K562 (cell line): ENCODE measurements at regions not wholly inside any gene's neighbourhood (a gene's known extent, or its start where the extent isn't known, plus 50 kb on each side); places are given as distances from the start of the nearest gene placed in this dataset.
A peak's percentile ranks its signal among the peaks of the same experiment; 100 is the strongest.

Experiments used
- ATAC-seq: fragments of 200-7000 bp; cut with Tn5 transposase; 3 replicates; pipeline ENCODE4 v1.9.1; 2020; ENCODE audit warnings: moderate library complexity
- BruUV-seq: library from RNA; stranded (reverse); fragments of 400-500 nt; replicated peaks from 2 replicates; lab custom pipeline; 2021; lab: Mats Ljungman, UMichigan
- CTCF ChIA-PET: fragments of 300-600 bp; formaldehyde crosslinking; extraction: SDS; loops from one replicate; lab custom pipeline; 2021; ENCODE audit warnings: low intra/inter-chr PET ratio; lab: Yijun Ruan, JAX
- POLR2A ChIA-PET: fragments of 300-600, 350-650 bp; sonication (Branson Sonifier 250); formaldehyde crosslinking; extraction: SDS; loops from one replicate; lab custom pipeline; 2021; ENCODE audit warnings: antibody characterized with exemption, inconsistent platforms; lab: Yijun Ruan, JAX
- DNase-seq, 4 experiments: peaks; one replicate each; pipeline versions ENCODE4 v3.0.0 to v3.0.0-alpha.2; 2011 to 2018; ENCODE audit warnings: low spot score in 3 of 4, mixed read lengths in 3 of 4; ENCODE audit errors: extremely low read depth in 1 of 4
- FAIRE-seq: peaks from 2 replicates; lab custom pipeline; 2011; peaks lifted over from hg19 to GRCh38; lab: Jason Lieb, UNC
- H2AFZ ChIP-seq: 2 replicates; pipeline ENCODE4 v1.6.0; 2011; ENCODE audit warnings: low read depth, low read length, control low read depth, inconsistent platforms
- H3K27ac ChIP-seq: fragments of 200-600 bp; 3 replicates; pipeline ENCODE4 v1.8.0; 2011; ENCODE audit warnings: low read depth, mild to moderate bottlenecking, control low read depth, inconsistent platforms, low read length, moderate library complexity, mixed read lengths; ENCODE audit errors: extremely low read depth
- H3K27me3 ChIP-seq, 2 experiments: fragments of 300-600 bp in 1 of 2; 2 replicates in 1 of 2; 3 replicates in 1 of 2; pipeline versions ENCODE4 v1.6.0 to v1.8.0; 2011; ENCODE audit warnings: inconsistent platforms in 2 of 2, low read length in 2 of 2, mild to moderate bottlenecking in 1 of 2, mixed read lengths in 1 of 2, moderate library complexity in 1 of 2; ENCODE audit not compliant: control insufficient read depth in 2 of 2, insufficient read depth in 2 of 2
- H3K36me3 ChIP-seq: fragments of 300-600 bp; 3 replicates; pipeline ENCODE4 v1.8.0; 2011; ENCODE audit warnings: mild to moderate bottlenecking, low read length, inconsistent platforms; ENCODE audit not compliant: control insufficient read depth, insufficient read depth
- H3K4me1 ChIP-seq, 2 experiments: fragments of 200-600 bp in 1 of 2; replicated peaks in 1 of 2; 2 replicates in 1 of 2; 3 replicates in 1 of 2; pipeline versions ENCODE4 v1.5.1 to v1.8.0; 2011; ENCODE audit warnings: inconsistent platforms in 2 of 2, low read length in 2 of 2, mild to moderate bottlenecking in 1 of 2, mixed read lengths in 1 of 2, moderate library complexity in 1 of 2; ENCODE audit not compliant: control insufficient read depth in 2 of 2, insufficient read depth in 2 of 2
- H3K4me2 ChIP-seq: 2 replicates; pipeline ENCODE4 v1.6.1; 2011; ENCODE audit warnings: low read length, control low read depth, inconsistent platforms, mixed read lengths; ENCODE audit not compliant: insufficient read depth
- H3K4me3 ChIP-seq: fragments of 200-600 bp; sonication (generic), shearing (Covaris generic); 2 replicates; pipeline ENCODE4 v1.5.1; 2016; ENCODE audit warnings: control low read depth, inconsistent platforms
- H3K79me2 ChIP-seq: fragments of 200-600 bp; 3 replicates; pipeline ENCODE4 v1.8.0; 2011; ENCODE audit warnings: low read length, inconsistent platforms; ENCODE audit not compliant: control insufficient read depth, insufficient read depth
- H3K9ac ChIP-seq, 2 experiments: 2 replicates each; pipeline versions ENCODE4 v1.6.0 to v1.6.1; 2011; ENCODE audit warnings: low read depth in 2 of 2, low read length in 2 of 2, control low read depth in 1 of 2, inconsistent platforms in 1 of 2, mild to moderate bottlenecking in 1 of 2, mixed read lengths in 1 of 2; ENCODE audit not compliant: insufficient read depth in 1 of 2
- H3K9me1 ChIP-seq: one replicate; pipeline ENCODE4 v1.6.0; 2011; ENCODE audit warnings: inconsistent platforms, mild to moderate bottlenecking, low read length, moderate library complexity; ENCODE audit not compliant: control insufficient read depth, insufficient read depth
- H3K9me3 ChIP-seq: replicated peaks from 2 replicates; pipeline ENCODE4 v1.5.1; 2011; ENCODE audit warnings: low read depth, low read length, inconsistent platforms; ENCODE audit not compliant: control insufficient read depth, insufficient read depth
- H4K20me1 ChIP-seq: replicated peaks from 2 replicates; pipeline ENCODE4 v1.6.1; 2011; ENCODE audit warnings: low read length, inconsistent platforms, mixed read lengths; ENCODE audit not compliant: control insufficient read depth, insufficient read depth
- RBBP5 ChIP-seq: fragments of 200-600 bp; sonication (generic); IDR thresholded peaks from 2 replicates; pipeline ENCODE4 v1.6.1; 2012; ENCODE audit warnings: borderline replicate concordance, mild to moderate bottlenecking, low read length, control low read depth, inconsistent platforms; ENCODE audit not compliant: insufficient read depth, poor library complexity, severe bottlenecking
- RBM25 ChIP-seq: fragments of 200-400 bp; formaldehyde crosslinking; IDR thresholded peaks from 2 replicates; pipeline ENCODE4 v1.6.1; 2018; ENCODE audit warnings: low read length, low read depth, moderate library complexity; ENCODE audit not compliant: severe bottlenecking
- TCF7L2 ChIP-seq: fragments of 150-350 bp; IDR thresholded peaks from 2 replicates; pipeline ENCODE4 v1.6.1; 2016; ENCODE audit warnings: low read depth, mild to moderate bottlenecking, low read length, moderate library complexity
- ZNF134 ChIP-seq: fragments of 250-450 bp; sonication (Bioruptor Pico); conservative IDR thresholded peaks from 2 replicates; pipeline ENCODE4 v1.4.0; 2020
- WGBS: fragments of 100-300 bp; shearing (Covaris generic); methylation state at CpG from one replicate; pipeline ENCODE4 v1.1.6; 2016; ENCODE audit warnings: low coverage, mixed read lengths; ENCODE audit not compliant: insufficient coverage; ENCODE audit errors: missing lambda C conversion rate; 5-methylcytosine and 5-hydroxymethylcytosine counted together
- in situ Hi-C: fragments of 300-500 bp; cut with MboI; formaldehyde crosslinking; loops from 4 replicates; pipeline ENCODE4 v1.15.0; 2018; ENCODE audit warnings: inconsistent platforms, mixed read lengths
- intact Hi-C: fragments of 100-400 bp; cut with micrococcal nuclease; formaldehyde crosslinking; loops from 2 replicates; pipeline ENCODE4 v1.14.2; 2022
- TF ChIP-seq, protein P1 (sequence below), 2 experiments: fragments of 450-650 bp; IDR thresholded peaks; 2 replicates each; pipeline ENCODE4 v1.6.1; 2016
- TF ChIP-seq, protein P2 (sequence below): sonication (generic); formaldehyde crosslinking; IDR thresholded peaks from 2 replicates; pipeline ENCODE4 v1.9.0; 2022; ENCODE audit warnings: mild to moderate bottlenecking, missing genetic modification reagents
- TF ChIP-seq, protein P3 (sequence below): fragments of 450-650 bp; IDR thresholded peaks from 2 replicates; pipeline ENCODE4 v1.6.1; 2016; ENCODE audit warnings: low read depth

DNA sequence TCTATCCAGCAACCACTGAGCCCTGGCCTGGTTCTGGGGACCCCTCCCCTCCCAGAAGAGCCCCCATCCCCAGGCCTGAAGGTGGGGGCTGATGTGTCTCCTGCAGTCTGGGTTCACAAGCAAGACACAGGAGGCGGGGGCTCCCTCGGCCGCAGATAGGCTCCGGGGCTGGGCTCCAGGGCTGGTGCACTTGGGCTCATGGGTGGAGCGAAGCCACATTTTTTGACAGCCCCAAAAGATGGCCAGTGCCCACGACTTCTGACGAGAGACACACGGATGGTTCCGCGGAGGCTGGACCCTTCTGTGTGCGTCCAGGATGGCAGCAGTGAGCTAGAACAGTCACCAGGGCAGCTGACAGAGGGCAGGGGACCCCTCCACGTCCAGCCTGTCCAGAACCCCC, 57.1 kb upstream of the GATA5 start:
- Histone ChIP-seq H4K20me1 (no peaks in the 10 kb centered on the region), H2AFZ (0 out of 2 replicates have a peak overlapping the region, but pooled peaks have one; percentile 59), H3K27ac (peak overlapping the region; percentile 89), H3K79me2 (no peaks in the 10 kb centered on the region; the same call in 2 of the 3 replicates), H3K36me3 (no peaks in the 10 kb centered on the region), H3K9ac (peak overlapping the region; percentile 73 to 87), H3K4me1 (peaks cover 60 to 96% of the 10 kb centered on the region in 2 experiments), H3K4me2 (peak overlapping the region; percentile 64)
- ATAC-seq = no peak
- FAIRE-seq = no peak
- no peak for TF ChIP-seq ZNF134 (CRISPR knock-in tag)
- TF ChIP-seq, protein P1, sequence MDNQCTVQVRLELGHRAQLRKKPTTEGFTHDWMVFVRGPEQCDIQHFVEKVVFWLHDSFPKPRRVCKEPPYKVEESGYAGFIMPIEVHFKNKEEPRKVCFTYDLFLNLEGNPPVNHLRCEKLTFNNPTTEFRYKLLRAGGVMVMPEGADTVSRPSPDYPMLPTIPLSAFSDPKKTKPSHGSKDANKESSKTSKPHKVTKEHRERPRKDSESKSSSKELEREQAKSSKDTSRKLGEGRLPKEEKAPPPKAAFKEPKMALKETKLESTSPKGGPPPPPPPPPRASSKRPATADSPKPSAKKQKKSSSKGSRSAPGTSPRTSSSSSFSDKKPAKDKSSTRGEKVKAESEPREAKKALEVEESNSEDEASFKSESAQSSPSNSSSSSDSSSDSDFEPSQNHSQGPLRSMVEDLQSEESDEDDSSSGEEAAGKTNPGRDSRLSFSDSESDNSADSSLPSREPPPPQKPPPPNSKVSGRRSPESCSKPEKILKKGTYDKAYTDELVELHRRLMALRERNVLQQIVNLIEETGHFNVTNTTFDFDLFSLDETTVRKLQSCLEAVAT (IDR thresholded peaks at IDR 0.05) = 0 out of 4 replicates have a peak, but pooled peaks of 1 of the 2 experiments have one; percentile 14
- TF ChIP-seq RBM25 = no peak
- TF ChIP-seq, protein P2, sequence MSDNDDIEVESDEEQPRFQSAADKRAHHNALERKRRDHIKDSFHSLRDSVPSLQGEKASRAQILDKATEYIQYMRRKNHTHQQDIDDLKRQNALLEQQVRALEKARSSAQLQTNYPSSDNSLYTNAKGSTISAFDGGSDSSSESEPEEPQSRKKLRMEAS (CRISPR knock-in tag) = 0 out of 2 replicates have a peak, but pooled peaks have one; percentile 23
- no peak for TF ChIP-seq RBBP5
- TF ChIP-seq, protein P3, sequence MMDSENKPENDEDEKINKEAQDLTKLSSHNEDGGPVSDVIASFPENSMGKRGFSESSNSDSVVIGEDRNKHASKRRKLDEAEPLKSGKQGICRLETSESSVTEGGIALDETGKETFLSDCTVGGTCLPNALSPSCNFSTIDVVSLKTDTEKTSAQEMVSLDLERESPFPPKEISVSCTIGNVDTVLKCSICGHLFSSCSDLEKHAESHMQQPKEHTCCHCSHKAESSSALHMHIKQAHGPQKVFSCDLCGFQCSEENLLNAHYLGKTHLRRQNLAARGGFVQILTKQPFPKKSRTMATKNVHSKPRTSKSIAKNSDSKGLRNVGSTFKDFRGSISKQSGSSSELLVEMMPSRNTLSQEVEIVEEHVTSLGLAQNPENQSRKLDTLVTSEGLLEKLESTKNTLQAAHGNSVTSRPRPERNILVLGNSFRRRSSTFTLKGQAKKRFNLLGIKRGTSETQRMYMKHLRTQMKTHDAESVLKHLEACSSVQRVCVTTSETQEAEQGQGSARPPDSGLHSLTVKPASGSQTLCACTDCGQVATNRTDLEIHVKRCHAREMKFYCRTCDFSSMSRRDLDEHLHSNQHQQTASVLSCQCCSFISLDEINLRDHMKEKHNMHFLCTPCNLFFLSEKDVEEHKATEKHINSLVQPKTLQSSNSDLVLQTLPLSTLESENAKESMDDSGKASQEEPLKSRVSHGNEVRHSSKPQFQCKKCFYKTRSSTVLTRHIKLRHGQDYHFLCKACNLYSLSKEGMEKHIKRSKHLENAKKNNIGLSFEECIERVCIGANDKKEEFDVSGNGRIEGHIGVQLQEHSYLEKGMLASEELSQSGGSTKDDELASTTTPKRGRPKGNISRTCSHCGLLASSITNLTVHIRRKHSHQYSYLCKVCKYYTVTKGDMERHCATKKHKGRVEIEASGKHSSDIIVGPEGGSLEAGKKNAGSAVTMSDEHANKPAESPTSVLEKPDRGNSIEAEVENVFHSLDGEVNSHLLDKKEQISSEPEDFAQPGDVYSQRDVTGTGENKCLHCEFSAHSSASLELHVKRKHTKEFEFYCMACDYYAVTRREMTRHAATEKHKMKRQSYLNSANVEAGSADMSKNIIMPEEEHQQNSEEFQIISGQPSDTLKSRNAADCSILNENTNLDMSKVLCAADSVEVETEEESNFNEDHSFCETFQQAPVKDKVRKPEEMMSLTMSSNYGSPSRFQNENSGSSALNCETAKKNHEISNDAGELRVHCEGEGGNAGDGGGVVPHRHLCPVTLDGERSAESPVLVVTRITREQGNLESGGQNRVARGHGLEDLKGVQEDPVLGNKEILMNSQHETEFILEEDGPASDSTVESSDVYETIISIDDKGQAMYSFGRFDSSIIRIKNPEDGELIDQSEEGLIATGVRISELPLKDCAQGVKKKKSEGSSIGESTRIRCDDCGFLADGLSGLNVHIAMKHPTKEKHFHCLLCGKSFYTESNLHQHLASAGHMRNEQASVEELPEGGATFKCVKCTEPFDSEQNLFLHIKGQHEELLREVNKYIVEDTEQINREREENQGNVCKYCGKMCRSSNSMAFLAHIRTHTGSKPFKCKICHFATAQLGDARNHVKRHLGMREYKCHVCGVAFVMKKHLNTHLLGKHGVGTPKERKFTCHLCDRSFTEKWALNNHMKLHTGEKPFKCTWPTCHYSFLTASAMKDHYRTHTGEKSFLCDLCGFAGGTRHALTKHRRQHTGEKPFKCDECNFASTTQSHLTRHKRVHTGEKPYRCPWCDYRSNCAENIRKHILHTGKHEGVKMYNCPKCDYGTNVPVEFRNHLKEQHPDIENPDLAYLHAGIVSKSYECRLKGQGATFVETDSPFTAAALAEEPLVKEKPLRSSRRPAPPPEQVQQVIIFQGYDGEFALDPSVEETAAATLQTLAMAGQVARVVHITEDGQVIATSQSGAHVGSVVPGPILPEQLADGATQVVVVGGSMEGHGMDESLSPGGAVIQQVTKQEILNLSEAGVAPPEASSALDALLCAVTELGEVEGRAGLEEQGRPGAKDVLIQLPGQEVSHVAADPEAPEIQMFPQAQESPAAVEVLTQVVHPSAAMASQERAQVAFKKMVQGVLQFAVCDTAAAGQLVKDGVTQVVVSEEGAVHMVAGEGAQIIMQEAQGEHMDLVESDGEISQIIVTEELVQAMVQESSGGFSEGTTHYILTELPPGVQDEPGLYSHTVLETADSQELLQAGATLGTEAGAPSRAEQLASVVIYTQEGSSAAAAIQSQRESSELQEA = no peak
- no peak for TF ChIP-seq TCF7L2
- TF ChIP-seq, all 486 proteins: peak for 2
- ChIA-PET CTCF (no interaction called here), POLR2A (interaction anchor here (1.0 to 1.1 kb wide), 2 partner anchors 17 to 18 kb away, joined by 3 read pairs; no protein-coding TSS in a partner anchor)
- no peak overlapping the region for H3K4me3 ChIP-seq
- H3K9me1 ChIP-seq = no peaks in the 10 kb centered on the region
- no peaks in the 10 kb centered on the region for H3K9me3 ChIP-seq
- in situ Hi-C loops = no loop called here
- WGBS = 75% methylated on average over 11 of the region's 12 CpGs
- intact Hi-C loops = no loop called here
- DNase-seq = no peak
- 0 out of 5 replicates have a peak, but pooled peaks cover 0 to under 1% of the 10 kb centered on the region in 2 experiments for H3K27me3 ChIP-seq
- BruUV-seq = no TSS peak
